ENCODE measurements at regions not wholly inside any gene's neighbourhood (a gene's known extent, or its start where the extent isn't known, plus 50 kb on each side); places are given as distances from the start of the nearest gene placed in this dataset.
A peak's percentile ranks its signal among the peaks of the same experiment; 100 is the strongest.

DNA sequence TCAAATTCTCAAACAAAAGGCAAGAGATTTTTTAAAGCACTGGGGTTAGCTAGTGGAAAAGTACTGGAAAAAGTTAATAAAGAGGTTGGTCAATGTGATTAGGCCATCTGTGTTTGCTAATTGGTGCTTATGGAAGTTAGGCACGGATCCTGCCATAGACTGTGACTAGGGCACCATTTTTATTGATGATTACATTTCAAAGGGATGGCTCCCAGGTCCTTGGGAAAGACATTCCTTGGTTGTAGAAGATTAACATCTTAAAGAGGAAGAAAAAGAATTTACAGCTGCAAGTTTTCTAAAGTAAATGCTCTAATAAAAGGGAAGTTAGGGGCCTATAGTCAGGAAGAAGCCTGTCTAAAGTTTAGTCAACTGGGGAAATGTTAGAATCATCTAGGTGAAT, 1183.3 kb downstream of the DTWD2 start:
- peak; percentile 1 for DNase-seq (ENCODE audit: low read depth, low spot score)

- no peak for DNase-seq (ENCODE audit: low read depth, low spot score)
These were observed 1184.8 kb downstream of the DTWD2 start for GRCh38 chr5:117803533-117803932.

DNA sequence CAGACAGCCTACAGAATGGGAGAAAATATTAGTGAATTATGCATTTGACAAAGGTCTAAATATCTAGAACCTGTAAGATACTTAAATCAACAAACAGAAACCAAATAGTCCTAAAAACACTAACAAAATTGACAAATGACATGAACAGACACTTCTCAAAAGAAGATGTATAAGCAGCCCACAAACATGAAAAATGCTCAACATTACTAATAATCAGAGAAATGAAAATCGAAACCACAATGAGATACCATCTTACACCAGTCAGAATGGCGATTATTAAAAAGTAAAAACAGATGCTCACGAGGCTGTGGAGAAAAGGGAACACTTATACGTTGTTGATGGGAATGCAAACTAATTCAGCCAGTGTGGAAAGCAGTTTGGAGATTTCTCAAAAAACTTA, 1186.8 kb downstream of the DTWD2 start:
- no peak for DNase-seq (ENCODE audit: low read depth, low spot score)

GRCh38 chr5:117800261-117800660, 1188.1 kb downstream of the DTWD2 start:
- no peak for DNase-seq (ENCODE audit: low read depth, low spot score)

GRCh38 chr5:117794847-117795246, 1193.5 kb downstream of the DTWD2 start:
- DNase-seq (ENCODE audit: low read depth, low spot score), result no peak

- DNase-seq (ENCODE audit: low read depth, low spot score), result no peak
These were observed 1194.4 kb downstream of the DTWD2 start for GRCh38 chr5:117793963-117794362.

DNA sequence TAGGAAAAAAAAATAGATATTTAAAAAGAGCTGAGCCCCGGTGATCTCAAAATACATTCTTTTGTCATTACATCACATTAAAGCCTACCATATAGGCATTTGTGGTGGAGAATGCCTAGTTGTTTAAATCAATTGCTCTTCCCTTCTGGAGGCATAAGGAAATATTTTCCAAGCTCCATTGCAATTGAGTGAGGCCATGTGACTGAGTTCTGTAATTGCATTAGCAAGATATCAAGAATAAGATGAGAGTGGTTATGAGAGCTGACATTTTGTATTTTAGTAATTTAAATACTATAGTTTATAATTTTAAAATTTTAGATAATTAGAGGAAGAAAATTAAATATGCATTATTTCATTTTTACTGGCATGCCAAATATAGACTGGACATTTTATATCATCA, 1195.9 kb downstream of the DTWD2 start:
- DNase-seq (ENCODE audit: low read depth, low spot score), result no peak

- no peak for DNase-seq (ENCODE audit: low read depth, low spot score)
These were observed 1199.8 kb downstream of the DTWD2 start for GRCh38 chr5:117788596-117788995.

DNA sequence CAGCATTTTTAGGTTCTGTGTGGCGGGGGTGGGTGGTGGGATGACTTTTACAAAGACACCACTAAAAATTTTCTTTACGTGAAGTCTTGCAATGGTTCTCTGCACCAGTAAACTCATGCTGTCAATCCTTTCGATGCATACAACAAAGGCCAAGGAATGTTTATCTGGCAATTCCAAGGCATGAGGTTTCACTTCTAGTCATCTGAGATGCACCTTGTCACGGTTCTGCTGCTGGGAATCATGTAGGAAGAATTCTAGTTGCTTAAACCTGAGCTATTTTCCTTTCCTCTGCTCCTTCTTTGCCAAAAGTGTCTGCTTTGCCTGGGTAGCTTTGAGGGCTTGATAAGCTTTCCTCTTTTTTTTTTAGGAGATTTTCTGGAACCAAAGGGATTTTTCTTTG, 1204.5 kb upstream of the SEMA6A start:
- DNase-seq (ENCODE audit: low read depth, low spot score), result no peak

- DNase-seq (ENCODE audit: low read depth, low spot score), result no peak
These were observed 1202.4 kb upstream of the SEMA6A start for GRCh38 chr5:117776977-117777376.

- no peak for DNase-seq (ENCODE audit: low read depth, low spot score)
These were observed 1195.3 kb upstream of the SEMA6A start for GRCh38 chr5:117769877-117770276.

- DNase-seq (ENCODE audit: low read depth, low spot score), result no peak
These were observed 1188.6 kb upstream of the SEMA6A start for GRCh38 chr5:117763271-117763670.

DNA sequence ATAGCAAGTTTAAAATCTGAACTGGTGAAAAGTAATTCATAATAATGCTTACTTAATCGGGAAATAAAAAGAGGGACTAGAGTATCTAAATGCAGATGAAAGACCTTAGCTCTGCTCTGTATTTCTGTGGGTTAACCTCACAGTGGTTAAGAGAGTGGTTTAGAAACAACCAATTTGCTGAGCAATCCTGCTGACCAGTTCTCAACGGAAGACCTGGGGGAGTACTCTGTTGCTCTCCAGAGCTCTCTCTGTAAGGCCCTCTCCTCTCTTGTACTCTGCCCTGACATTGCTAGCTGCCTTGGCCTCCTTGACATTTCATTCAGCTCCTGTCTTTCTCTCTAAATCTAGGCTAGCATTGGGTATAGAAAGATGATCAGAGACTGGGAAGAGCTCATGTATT, 1186.6 kb upstream of the SEMA6A start:
- no peak for DNase-seq (ENCODE audit: low read depth, low spot score)

GRCh38 chr5:117759849-117760499, 1185.4 kb upstream of the SEMA6A start:
- DNase-seq (ENCODE audit: low read depth, low spot score), result no peak

- DNase-seq (ENCODE audit: low read depth, low spot score), result no peak
These were observed 1177.8 kb upstream of the SEMA6A start for GRCh38 chr5:117752403-117752802.

DNA sequence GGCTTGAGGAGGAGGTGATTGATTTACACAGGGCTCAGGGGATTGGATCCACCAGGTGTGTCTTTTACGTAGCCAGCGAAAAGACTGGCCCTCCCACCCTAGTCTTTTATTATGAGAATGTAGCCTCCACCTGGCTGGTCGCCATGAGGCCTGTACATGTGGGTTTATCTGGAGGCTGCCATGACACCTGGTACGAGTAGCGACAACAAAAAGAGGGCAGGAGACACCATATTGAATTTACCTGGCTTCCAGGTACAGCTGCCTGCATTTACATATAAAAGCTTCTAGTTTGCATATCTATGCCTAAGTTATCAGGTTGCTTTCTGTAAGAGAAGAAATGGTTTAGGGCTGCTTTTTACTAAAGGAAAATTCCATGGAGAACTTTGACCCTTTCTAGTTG, 1173.7 kb upstream of the SEMA6A start:
- peak; percentile 7 for DNase-seq (ENCODE audit: low read depth, low spot score)

- DNase-seq (ENCODE audit: low read depth, low spot score), result no peak
These were observed 1168.7 kb upstream of the SEMA6A start for GRCh38 chr5:117743337-117743736.

DNA sequence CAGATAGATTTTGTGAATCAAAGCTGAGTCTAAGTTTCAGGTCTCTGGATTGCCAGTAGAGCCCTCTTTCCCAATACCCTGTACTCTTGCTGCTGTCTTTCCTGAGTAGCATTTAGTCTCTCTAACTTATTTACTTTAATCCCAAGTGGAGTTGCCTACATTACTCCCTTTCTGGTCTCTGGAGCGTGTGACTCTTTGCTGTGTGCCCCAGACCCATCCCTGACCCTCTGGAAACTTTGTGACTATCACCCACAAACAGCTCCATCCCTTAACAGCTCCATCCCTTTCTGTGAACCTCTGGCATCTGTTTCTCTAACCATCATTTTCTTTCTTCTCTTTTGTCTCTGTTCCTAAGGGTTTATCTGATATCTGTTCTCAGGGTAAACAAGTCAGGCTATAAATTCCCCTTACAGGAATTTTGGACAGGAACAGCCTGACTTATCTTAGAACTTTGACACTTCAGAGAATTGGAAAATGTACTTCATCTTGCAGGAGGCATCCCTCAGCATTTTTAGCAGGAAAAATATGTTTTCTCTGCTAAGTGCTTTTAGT, 1167.1 kb upstream of the SEMA6A start:
- DNase-seq (ENCODE audit: low read depth, low spot score), result no peak

GRCh38 chr5:117740268-117740667, 1165.6 kb upstream of the SEMA6A start:
- DNase-seq (ENCODE audit: low read depth, low spot score), result no peak

DNA sequence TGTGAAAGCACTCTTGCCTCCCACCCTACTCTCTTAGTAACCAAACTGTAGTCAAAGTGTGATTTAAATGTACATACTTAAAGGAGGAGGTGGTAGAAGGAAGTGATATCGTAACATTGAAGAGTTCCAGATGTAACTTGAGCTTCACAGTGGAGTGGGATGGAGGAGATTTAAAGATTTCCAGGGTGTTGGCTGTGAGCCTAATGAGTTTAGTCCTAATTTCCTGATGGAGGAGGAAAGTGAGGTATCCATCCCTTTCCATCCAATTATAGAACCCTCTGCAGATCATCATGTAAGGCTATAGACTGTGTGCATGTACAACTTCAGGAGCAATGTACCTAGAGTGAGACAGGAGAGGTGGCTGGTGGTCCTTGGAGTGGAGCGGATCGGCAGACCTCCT, 1163.9 kb upstream of the SEMA6A start:
- DNase-seq (ENCODE audit: low read depth, low spot score), result no peak

DNA sequence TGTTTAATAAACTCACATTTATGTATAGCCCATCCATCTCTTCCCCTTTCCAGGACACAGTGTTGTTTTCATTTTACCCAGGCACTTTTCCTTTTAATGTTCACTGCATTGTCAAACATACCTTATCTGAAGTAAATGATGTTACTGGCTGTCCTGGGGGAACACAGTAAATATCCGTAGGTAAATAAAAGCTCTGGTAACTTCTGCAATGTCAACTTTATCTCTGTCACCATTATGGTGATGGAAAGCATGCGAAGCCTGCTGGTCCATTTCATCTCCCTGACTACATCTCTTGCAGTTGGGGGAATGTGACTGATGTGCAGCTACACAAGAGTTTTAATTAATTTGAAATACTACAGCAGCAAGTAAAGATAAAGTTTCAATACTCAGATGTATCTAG, 1162.1 kb upstream of the SEMA6A start:
- DNase-seq (ENCODE audit: low read depth, low spot score), result no peak

DNA sequence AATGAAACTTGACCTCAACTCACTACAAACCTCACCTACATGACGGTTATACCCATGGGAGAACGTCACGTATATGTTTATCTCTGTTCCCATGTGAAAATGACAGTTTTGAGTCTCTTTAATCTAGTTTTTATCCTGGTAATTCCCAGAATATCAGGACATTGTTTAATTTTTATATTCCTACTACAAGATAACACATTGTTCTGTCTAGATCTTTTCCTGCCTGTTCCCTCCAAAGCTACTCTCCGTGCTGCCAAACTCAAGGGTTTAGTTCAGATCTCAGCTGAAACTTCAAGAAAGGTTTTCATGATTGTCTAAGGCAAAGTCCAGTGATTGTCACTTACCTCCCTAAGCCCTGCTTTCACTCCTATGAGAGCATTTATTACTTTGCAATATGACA, 1159.4 kb upstream of the SEMA6A start:
- DNase-seq (ENCODE audit: low read depth, low spot score), result no peak

- DNase-seq (ENCODE audit: low read depth, low spot score), result no peak
These were observed 1158.4 kb upstream of the SEMA6A start for GRCh38 chr5:117733051-117733450.

DNA sequence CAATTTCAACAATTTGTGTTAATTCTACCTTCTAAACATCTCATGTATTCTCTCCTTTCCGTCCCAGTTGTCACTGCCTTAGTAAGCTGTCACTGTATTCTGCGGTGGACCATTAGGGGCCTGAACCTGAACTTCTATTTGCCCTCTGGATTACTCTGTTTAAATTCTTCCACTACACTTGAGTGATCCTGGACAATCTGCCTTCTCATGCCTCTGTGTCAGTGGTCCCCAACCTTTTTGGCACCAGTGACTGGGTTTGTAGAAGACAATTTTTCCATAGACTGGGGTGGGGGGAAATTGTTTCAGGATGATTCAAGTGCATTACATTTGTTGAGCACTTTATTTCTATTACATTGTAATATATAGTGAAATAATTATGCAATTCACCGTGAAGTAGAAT, 1157.6 kb upstream of the SEMA6A start:
- no peak for DNase-seq (ENCODE audit: low read depth, low spot score)

All from ELF-1 (cell line).